ENCODE measurements at regions not wholly inside any gene's neighbourhood (a gene's known extent, or its start where the extent isn't known, plus 50 kb on each side); places are given as distances from the start of the nearest gene placed in this dataset.

- Histone ChIP-seq H3K4me1 (ENCODE audit: control insufficient read depth in 4 of 4, insufficient read depth in 4 of 4, low read length in 3 of 4) (peaks cover 0 to 4% (median under 1%) of the 10 kb centered on the region in 4 donors), H3K27me3 (ENCODE audit: control insufficient read depth in 4 of 4, insufficient read depth in 4 of 4, low read length in 3 of 4) (no peaks in the 10 kb centered on the region), H3K27ac (ENCODE audit: low read depth in 1 of 2, low read length in 2 of 2) (no peak overlapping the region), H3K4me3 (ENCODE audit: low read depth in 1 of 3, low read length in 3 of 3) (no peak overlapping the region), H3K36me3 (ENCODE audit: control insufficient read depth in 4 of 4, insufficient read depth in 3 of 4, low read depth in 1 of 4, low read length in 3 of 4) (no peaks in the 10 kb centered on the region), H3K9me3 (ENCODE audit: control insufficient read depth in 4 of 4, low read length in 3 of 4) (no peaks in the 10 kb centered on the region), H3K9ac (ENCODE audit: low read depth in 1 of 2, low read length in 2 of 2) (no peak overlapping the region)
- no peak for DNase-seq (ENCODE audit: low spot score)
- TF ChIP-seq HNF4A (conservative IDR thresholded peaks at IDR 0.05) (peak; percentile 49 to 52), RAD21 (IDR thresholded peaks at IDR 0.05) (peak in 1 of 2 donors; percentile 52), RXRA (IDR thresholded peaks at IDR 0.05) (peak; percentile 21 to 48), JUND (IDR thresholded peaks at IDR 0.05) (no peak)
- WGBS: 53% methylated on average over 5 of the region's 5 CpGs
These were observed 306.4 kb downstream of the ZSWIM6 start for GRCh38 chr5:61638476-61638875.

GRCh38 chr5:61640179-61641021 lies 308.3 kb downstream of the ZSWIM6 start:
- Histone ChIP-seq H3K4me3 (ENCODE audit: low read depth in 1 of 3, low read length in 3 of 3) (no peak overlapping the region), H3K27me3 (ENCODE audit: control insufficient read depth in 4 of 4, insufficient read depth in 4 of 4, low read length in 3 of 4) (no peaks in the 10 kb centered on the region), H3K4me1 (ENCODE audit: control insufficient read depth in 4 of 4, insufficient read depth in 4 of 4, low read length in 3 of 4) (peaks cover 0 to 4% (median under 1%) of the 10 kb centered on the region in 4 donors), H3K9me3 (ENCODE audit: control insufficient read depth in 4 of 4, low read length in 3 of 4) (no peaks in the 10 kb centered on the region), H3K36me3 (ENCODE audit: control insufficient read depth in 4 of 4, insufficient read depth in 3 of 4, low read depth in 1 of 4, low read length in 3 of 4) (no peaks in the 10 kb centered on the region), H3K27ac (ENCODE audit: low read depth in 1 of 2, low read length in 2 of 2) (no peak overlapping the region), H3K9ac (ENCODE audit: low read depth in 1 of 2, low read length in 2 of 2) (no peak overlapping the region)
- no peak for DNase-seq (ENCODE audit: low spot score)
- TF ChIP-seq NR2F2 (IDR thresholded peaks at IDR 0.05) (no peak), MAX (IDR thresholded peaks at IDR 0.05) (no peak)
- WGBS: 88% methylated on average over 7 of the region's 7 CpGs

GRCh38 chr5:61641748-61642565 lies 309.9 kb downstream of the ZSWIM6 start:
- no peak for DNase-seq (ENCODE audit: low spot score)
- H3K27ac ChIP-seq (ENCODE audit: low read depth in 1 of 2, low read length in 2 of 2): no peak overlapping the region
- 83% methylated on average over 7 of the region's 7 CpGs for WGBS

GRCh38 chr5:61647672-61648071 lies 315.6 kb downstream of the ZSWIM6 start:
- Histone ChIP-seq H3K9me3 (ENCODE audit: control insufficient read depth in 4 of 4, low read length in 3 of 4) (no peaks in the 10 kb centered on the region), H3K27me3 (ENCODE audit: control insufficient read depth in 4 of 4, insufficient read depth in 4 of 4, low read length in 3 of 4) (no peaks in the 10 kb centered on the region), H3K27ac (ENCODE audit: low read depth in 1 of 2, low read length in 2 of 2) (no peak overlapping the region), H3K4me1 (ENCODE audit: control insufficient read depth in 4 of 4, insufficient read depth in 4 of 4, low read length in 3 of 4) (no peaks in the 10 kb centered on the region), H3K4me3 (ENCODE audit: low read depth in 1 of 3, low read length in 3 of 3) (no peak overlapping the region), H3K9ac (ENCODE audit: low read depth in 1 of 2, low read length in 2 of 2) (no peak overlapping the region), H3K36me3 (ENCODE audit: control insufficient read depth in 4 of 4, insufficient read depth in 3 of 4, low read depth in 1 of 4, low read length in 3 of 4) (no peaks in the 10 kb centered on the region)
- 91% methylated on average over 6 of the region's 6 CpGs for WGBS
- no peak for DNase-seq (ENCODE audit: low spot score)
- TF ChIP-seq ZBTB33 (IDR thresholded peaks at IDR 0.05): no peak

More at GRCh38 chr5:61641748-61642565, 309.9 kb downstream of the ZSWIM6 start:
- H3K36me3 ChIP-seq (ENCODE audit: control insufficient read depth in 4 of 4, insufficient read depth in 3 of 4, low read depth in 1 of 4, low read length in 3 of 4): no peaks in the 10 kb centered on the region
- no peaks in the 10 kb centered on the region for H3K9me3 ChIP-seq (ENCODE audit: control insufficient read depth in 4 of 4, low read length in 3 of 4)
- peaks cover 0 to 4% (median under 1%) of the 10 kb centered on the region in 4 donors for H3K4me1 ChIP-seq (ENCODE audit: control insufficient read depth in 4 of 4, insufficient read depth in 4 of 4, low read length in 3 of 4)
- no peak overlapping the region for H3K4me3 ChIP-seq (ENCODE audit: low read depth in 1 of 3, low read length in 3 of 3)
- no peak overlapping the region for H3K9ac ChIP-seq (ENCODE audit: low read depth in 1 of 2, low read length in 2 of 2)
- no peaks in the 10 kb centered on the region for H3K27me3 ChIP-seq (ENCODE audit: control insufficient read depth in 4 of 4, insufficient read depth in 4 of 4, low read length in 3 of 4)
- TF ChIP-seq RAD21 (IDR thresholded peaks at IDR 0.05) (peak; percentile 25 to 67), NR2F2 (IDR thresholded peaks at IDR 0.05) (no peak)
